Loucy (cell line): ENCODE measurements at regions not wholly inside any gene's neighbourhood (a gene's known extent, or its start where the extent isn't known, plus 50 kb on each side); places are given as distances from the start of the nearest gene placed in this dataset.

Source experiments
- H2AFZ ChIP-seq: fragments of 200-600 bp; sonication (generic); 2 replicates; pipeline ENCODE4 v1.6.0; 2016; ENCODE audit warnings: antibody characterized with exemption, mild to moderate bottlenecking, low read length, moderate library complexity
- H3F3A ChIP-seq: fragments of 200-600 bp; 2 replicates; pipeline ENCODE4 v1.6.0; 2016; ENCODE audit warnings: antibody characterized with exemption, low read depth, mild to moderate bottlenecking
- H3K27me3 ChIP-seq: fragments of 200-600 bp; sonication (generic); 2 replicates; pipeline ENCODE4 v1.6.1; 2014; ENCODE audit warnings: low read length, mild to moderate bottlenecking; ENCODE audit not compliant: insufficient read depth, poor library complexity, severe bottlenecking
- H3K36me3 ChIP-seq: fragments of 200-600 bp; sonication (generic); 2 replicates; pipeline ENCODE4 v1.6.1; 2016; ENCODE audit warnings: low read length; ENCODE audit not compliant: insufficient read depth
- H3K4me1 ChIP-seq: fragments of 200-600 bp; sonication (generic); 2 replicates; pipeline ENCODE4 v1.5.1; 2014; ENCODE audit warnings: low read length, mild to moderate bottlenecking; ENCODE audit not compliant: insufficient read depth, poor library complexity, severe bottlenecking
- H3K4me2 ChIP-seq: fragments of 200-600 bp; sonication (generic); 2 replicates; pipeline ENCODE4 v1.6.0; 2014; ENCODE audit warnings: antibody characterized with exemption, low read length, low read depth, mild to moderate bottlenecking; ENCODE audit not compliant: poor library complexity, severe bottlenecking
- H3K4me3 ChIP-seq: fragments of 200-600 bp; sonication (generic); 2 replicates; pipeline ENCODE4 v1.5.1; 2014; ENCODE audit warnings: low read length, mild to moderate bottlenecking, mixed read lengths; ENCODE audit not compliant: poor library complexity, severe bottlenecking
- H3K79me2 ChIP-seq: fragments of 200-600 bp; sonication (generic); 2 replicates; pipeline ENCODE4 v1.6.1; 2014; ENCODE audit warnings: low read length; ENCODE audit not compliant: insufficient read depth
- H3K9ac ChIP-seq: fragments of 200-600 bp; sonication (generic); 2 replicates; pipeline ENCODE4 v1.6.0; 2014; ENCODE audit warnings: mild to moderate bottlenecking, low read depth, low read length, moderate library complexity; ENCODE audit not compliant: poor library complexity, severe bottlenecking
- H3K9me2 ChIP-seq: fragments of 200-600 bp; sonication (generic); replicated peaks from 2 replicates; pipeline ENCODE4 v1.6.1; 2016; ENCODE audit warnings: low read depth, low read length, mixed read lengths
- H3K9me3 ChIP-seq: fragments of 200-600 bp; sonication (generic); 2 replicates; pipeline ENCODE4 v1.6.1; 2014; ENCODE audit warnings: mild to moderate bottlenecking, antibody characterized with exemption, low read length, low read depth; ENCODE audit not compliant: insufficient read depth
- H4K20me1 ChIP-seq: fragments of 200-600 bp; sonication (generic); 2 replicates; pipeline ENCODE4 v1.6.0; 2014; ENCODE audit warnings: antibody characterized with exemption, low read length, mild to moderate bottlenecking; ENCODE audit not compliant: insufficient read depth, poor library complexity, severe bottlenecking
- CTCF ChIP-seq: fragments of 200-600 bp; sonication (generic); conservative IDR thresholded peaks from 2 replicates; pipeline ENCODE4 v1.5.1; 2014; ENCODE audit warnings: mild to moderate bottlenecking, antibody characterized with exemption, low read length
- EZH2phosphoT487 ChIP-seq: fragments of 200-600 bp; IDR thresholded peaks from 2 replicates; pipeline ENCODE4 v1.6.1; 2018; ENCODE audit warnings: antibody characterized with exemption, mild to moderate bottlenecking, moderate library complexity, borderline replicate concordance

- H2AFZ ChIP-seq = no peak overlapping the region
- H3K9ac ChIP-seq = no peak overlapping the region
- H3K9me3 ChIP-seq = no peaks in the 10 kb centered on the region
- no peak overlapping the region for H3K4me3 ChIP-seq
- no peaks in the 10 kb centered on the region for H3K4me1 ChIP-seq
- no peak overlapping the region for H3K4me2 ChIP-seq
- H3F3A ChIP-seq = no peaks in the 10 kb centered on the region
- H3K9me2 ChIP-seq = no peaks in the 10 kb centered on the region
- no peaks in the 10 kb centered on the region for H3K27me3 ChIP-seq
- no peaks in the 10 kb centered on the region for H4K20me1 ChIP-seq
- TF ChIP-seq EZH2phosphoT487 (no peak), CTCF (no peak)
- H3K36me3 ChIP-seq = no peaks in the 10 kb centered on the region
- H3K79me2 ChIP-seq = no peaks in the 10 kb centered on the region
These were observed 375.2 kb downstream of the TRIB2 start for GRCh38 chr2:13091861-13092378.

DNA sequence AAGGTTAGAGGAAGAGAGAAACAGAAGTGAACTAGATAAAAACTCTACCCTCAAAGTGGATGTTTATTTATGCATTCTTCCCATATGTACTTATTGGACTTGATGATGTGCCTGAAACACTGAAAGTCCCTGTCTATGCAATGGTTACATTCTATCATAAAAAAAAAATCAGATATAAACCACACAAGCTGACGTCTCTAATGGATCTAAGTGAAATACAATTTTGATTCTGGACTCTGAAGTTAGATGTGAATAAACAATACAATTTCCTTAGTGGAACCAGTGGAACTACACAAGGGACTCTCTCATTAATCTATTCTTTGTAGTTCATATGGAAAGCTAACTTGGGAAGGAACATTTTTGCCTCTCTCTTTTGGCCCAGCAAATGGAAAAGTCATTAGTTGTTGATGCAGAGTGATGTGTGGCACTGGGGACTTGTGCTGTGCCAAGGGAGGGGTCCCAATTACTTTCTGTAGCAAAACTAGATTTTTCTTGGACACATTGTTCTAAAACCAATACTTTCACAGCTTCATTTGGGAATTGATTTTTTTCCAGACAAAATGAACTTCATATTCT is 376.8 kb downstream of the TRIB2 start:
- no peak overlapping the region for H3K4me3 ChIP-seq
- H3K27me3 ChIP-seq = no peaks in the 10 kb centered on the region
- H3K36me3 ChIP-seq = no peaks in the 10 kb centered on the region
- H3F3A ChIP-seq = no peaks in the 10 kb centered on the region
- TF ChIP-seq CTCF (no peak), EZH2phosphoT487 (no peak)
- H3K9me2 ChIP-seq = 0 out of 2 replicates have a peak, but pooled peaks cover 4% of the 10 kb centered on the region
- no peak overlapping the region for H2AFZ ChIP-seq
- H3K79me2 ChIP-seq = no peaks in the 10 kb centered on the region
- no peaks in the 10 kb centered on the region for H4K20me1 ChIP-seq
- no peak overlapping the region for H3K4me2 ChIP-seq
- H3K4me1 ChIP-seq = no peaks in the 10 kb centered on the region
- H3K9me3 ChIP-seq = no peaks in the 10 kb centered on the region
- no peak overlapping the region for H3K9ac ChIP-seq

DNA sequence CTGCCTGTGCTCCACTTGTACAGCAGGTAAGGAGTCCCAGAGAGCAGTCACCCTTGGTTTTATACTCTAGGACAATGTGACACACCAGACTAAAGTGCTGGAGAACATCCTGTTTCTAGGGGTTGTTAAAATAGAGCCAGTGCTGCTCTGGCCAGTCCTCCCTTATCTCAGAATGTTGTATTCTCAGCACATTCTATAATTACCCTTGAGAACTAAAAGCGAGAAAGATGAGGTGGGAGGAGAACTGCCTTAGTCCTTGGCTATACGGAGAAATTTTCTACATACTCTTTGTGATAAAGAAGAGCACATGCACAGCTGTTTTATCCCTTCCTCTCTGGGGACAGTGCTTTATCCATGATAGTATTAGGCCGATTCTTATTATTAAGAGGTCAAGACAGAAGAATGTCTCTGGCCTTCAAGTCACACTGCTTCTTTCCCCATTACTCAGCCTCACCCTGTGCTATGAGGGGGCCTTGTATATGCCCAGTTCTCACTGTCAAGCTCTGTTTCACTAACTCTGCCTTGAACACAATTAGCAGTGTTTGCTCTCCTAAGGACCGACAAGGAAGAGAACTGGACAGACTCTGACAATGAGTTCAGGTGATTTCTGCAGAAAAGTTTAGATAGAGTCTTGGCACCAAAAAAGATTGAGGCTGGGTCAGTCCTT is 385.8 kb downstream of the TRIB2 start:
- Histone ChIP-seq H3K9me2 (0 out of 2 replicates have a peak, but pooled peaks cover 4% of the 10 kb centered on the region), H3K4me3 (no peak overlapping the region), H3K4me2 (no peak overlapping the region), H3K36me3 (no peaks in the 10 kb centered on the region), H4K20me1 (no peaks in the 10 kb centered on the region), H3K9ac (no peak overlapping the region), H2AFZ (no peak overlapping the region), H3K27me3 (no peaks in the 10 kb centered on the region), H3K9me3 (no peaks in the 10 kb centered on the region), H3F3A (no peaks in the 10 kb centered on the region), H3K4me1 (no peaks in the 10 kb centered on the region), H3K79me2 (no peaks in the 10 kb centered on the region)
- TF ChIP-seq EZH2phosphoT487 (no peak), CTCF (no peak)
